AG04450 (cell line): ENCODE measurements at regions not wholly inside any gene's neighbourhood (a gene's known extent, or its start where the extent isn't known, plus 50 kb on each side); places are given as distances from the start of the nearest gene placed in this dataset.

Experiments used
- CTCF ChIA-PET: fragments of 300-600, 350-600 bp; formaldehyde crosslinking; extraction: SDS; loops from one replicate; lab custom pipeline; 2022; ENCODE audit warnings: antibody characterized with exemption, inconsistent platforms; lab: Charles Lee
- POLR2A ChIA-PET: fragments of 350-600 bp; formaldehyde crosslinking; extraction: SDS; loops from one replicate; lab custom pipeline; 2021; ENCODE audit warnings: antibody characterized with exemption, inconsistent platforms; lab: Yijun Ruan, JAX
- DNase-seq: peaks from one replicate; pipeline ENCODE4 v3.0.0-alpha.2; 2011; ENCODE audit warnings: low read depth, low spot score
- H3K27ac ChIP-seq: one replicate; pipeline ENCODE4 v1.5.1; 2012; ENCODE audit warnings: low read depth, low read length, control low read depth
- H3K27me3 ChIP-seq: one replicate; pipeline ENCODE4 v1.6.0; 2012; ENCODE audit warnings: low read length; ENCODE audit not compliant: control insufficient read depth, insufficient read depth
- H3K4me3 ChIP-seq: 2 replicates; pipeline ENCODE4 v1.5.1; 2011; ENCODE audit warnings: mild to moderate bottlenecking, low read depth, low read length, control low read depth
- H3K9me3 ChIP-seq: 2 replicates; pipeline ENCODE4 v1.5.1; 2012; ENCODE audit warnings: low read length; ENCODE audit not compliant: control insufficient read depth, insufficient read depth
- CTCF ChIP-seq: IDR thresholded peaks from 2 replicates; pipeline ENCODE4 v1.5.1; 2011; ENCODE audit warnings: low read depth, low read length, control low read depth, inconsistent platforms

DNA sequence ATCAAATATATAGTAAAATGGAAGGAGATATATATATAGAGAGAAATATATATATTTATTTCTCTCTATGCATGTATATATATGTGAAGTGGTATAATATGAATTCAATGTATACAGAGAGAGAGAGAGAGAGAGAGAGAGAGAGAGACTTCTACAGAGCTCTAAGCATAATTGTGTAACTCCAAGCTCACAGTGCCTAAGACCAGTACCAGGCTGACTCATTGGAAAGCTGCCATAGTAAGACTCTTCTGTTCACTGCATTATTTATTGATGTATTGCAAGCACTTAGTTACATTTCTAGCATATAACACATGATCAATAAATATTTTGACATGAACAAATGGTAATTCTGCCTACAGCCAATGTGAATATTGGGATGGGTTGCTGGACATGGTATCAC is 1734.7 kb downstream of the SLITRK1 start:
- H3K4me3 ChIP-seq, result no peak overlapping the region
- DNase-seq, result no peak

DNA sequence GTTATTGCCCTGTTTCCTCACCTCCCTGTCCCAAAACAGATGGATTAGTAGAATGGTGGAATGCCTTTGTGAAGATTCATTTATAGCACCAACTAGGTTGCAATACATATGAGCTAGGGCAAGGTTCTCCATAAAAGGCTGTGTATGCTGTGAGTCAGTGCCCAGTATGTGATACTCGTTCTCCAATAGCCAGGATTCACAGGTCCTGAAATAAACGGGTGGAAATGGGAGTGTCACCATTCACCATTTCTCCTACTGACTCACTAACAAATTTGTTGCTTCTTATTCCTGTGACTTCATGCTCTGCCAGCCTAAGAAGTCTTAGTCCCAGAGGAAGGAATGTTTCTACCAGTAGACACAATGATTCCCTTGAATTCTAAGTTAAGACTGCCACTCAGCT is 1745.4 kb downstream of the SLITRK1 start:
- no peak for TF ChIP-seq CTCF
- no peak for DNase-seq
- Histone ChIP-seq H3K27ac (no peak overlapping the region), H3K4me3 (no peak overlapping the region), H3K27me3 (no peaks in the 10 kb centered on the region), H3K9me3 (no peaks in the 10 kb centered on the region)
- POLR2A ChIA-PET, result no interaction called here
- CTCF ChIA-PET, result no interaction called here

More for the DNA sequence above, 1734.7 kb downstream of the SLITRK1 start:
- H3K9me3 ChIP-seq, result no peaks in the 10 kb centered on the region
- ChIA-PET POLR2A (no interaction called here), CTCF (no interaction called here)
- H3K27me3 ChIP-seq, result no peaks in the 10 kb centered on the region
- no peak for TF ChIP-seq CTCF
- H3K27ac ChIP-seq, result no peak overlapping the region

DNA sequence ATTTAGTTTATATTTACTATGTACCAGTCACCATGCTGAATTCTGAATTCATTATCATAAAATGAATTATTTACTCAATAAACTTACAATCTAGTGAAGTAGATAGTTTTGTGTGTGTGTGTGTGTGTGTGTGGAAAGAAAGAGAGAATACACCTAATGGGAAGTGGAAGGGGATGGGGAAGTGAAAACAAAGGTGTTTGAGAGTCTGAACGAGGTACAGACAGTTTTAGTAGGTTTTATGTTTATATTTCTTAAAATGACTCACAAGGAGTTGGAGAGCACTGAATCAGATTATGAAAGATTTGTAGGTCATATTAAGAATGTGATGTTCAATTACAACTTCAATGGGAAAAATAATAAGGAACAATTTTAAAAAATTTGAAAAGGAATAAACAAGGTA is 1753.0 kb downstream of the SLITRK1 start:
- Histone ChIP-seq H3K4me3 (no peak overlapping the region), H3K27ac (no peak overlapping the region), H3K27me3 (no peaks in the 10 kb centered on the region), H3K9me3 (no peaks in the 10 kb centered on the region)
- CTCF ChIA-PET, result no interaction called here
- no peak for DNase-seq
- TF ChIP-seq CTCF, result no peak
- POLR2A ChIA-PET, result no interaction called here

- Histone ChIP-seq H3K27ac (no peak overlapping the region), H3K4me3 (no peak overlapping the region), H3K9me3 (peaks cover 10% of the 10 kb centered on the region; the same call in 1 of the 2 replicates), H3K27me3 (no peaks in the 10 kb centered on the region)
- POLR2A ChIA-PET, result no interaction called here
- CTCF ChIA-PET, result no interaction called here
- no peak for TF ChIP-seq CTCF
- DNase-seq, result no peak
These were observed 1763.7 kb downstream of the SLITRK1 start for GRCh38 chr13:82118589-82118988.

DNA sequence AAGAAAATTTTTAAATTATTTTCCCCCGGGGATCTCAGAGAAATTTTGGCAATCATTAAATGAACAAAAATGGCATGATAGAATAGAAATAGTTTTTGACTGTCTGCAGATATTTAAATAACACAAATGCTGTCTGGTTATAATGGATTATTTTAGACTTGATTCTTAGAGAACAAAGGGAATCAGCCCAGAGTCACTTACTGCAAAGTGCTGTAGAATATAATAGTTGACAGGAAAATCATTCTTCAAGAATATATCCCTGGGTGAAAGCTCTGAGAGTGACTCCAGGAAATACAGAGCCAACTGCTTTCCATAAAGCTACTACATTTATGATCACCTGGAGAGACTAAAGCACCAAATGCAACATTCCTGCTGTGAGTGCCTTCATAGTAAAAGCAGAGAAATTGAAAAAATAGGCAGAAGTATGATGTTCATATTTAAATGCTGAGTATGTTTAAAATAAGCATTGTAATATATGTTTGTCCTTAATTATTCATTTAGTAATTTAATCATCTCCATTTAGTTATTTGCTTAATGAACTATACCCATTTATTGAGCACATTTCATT is 1765.8 kb downstream of the SLITRK1 start:
- no peak for TF ChIP-seq CTCF
- Histone ChIP-seq H3K4me3 (no peak overlapping the region), H3K27me3 (no peaks in the 10 kb centered on the region), H3K27ac (no peak overlapping the region), H3K9me3 (peaks cover 6% of the 10 kb centered on the region; the same call in 1 of the 2 replicates)
- DNase-seq, result no peak
- ChIA-PET POLR2A (no interaction called here), CTCF (no interaction called here)
